HEK293 (cell line): ENCODE measurements at regions not wholly inside any gene's neighbourhood (a gene's known extent, or its start where the extent isn't known, plus 50 kb on each side); places are given as distances from the start of the nearest gene placed in this dataset.
"Not testable (repeated sequence)": the region's sequence is repeated elsewhere in the genome, so short reads cannot be mapped to it uniquely, and the experiment has no call there.

Experiments used
- ZBTB48 ChIP-seq: fragments of 450-650 bp; formaldehyde crosslinking; IDR thresholded peaks from 2 replicates; pipeline ENCODE4 v1.5.1; 2016; ENCODE audit warnings: missing biosample characterization, missing genetic modification characterization
- ZNF704 ChIP-seq: fragments of 450-650 bp; formaldehyde crosslinking; IDR thresholded peaks from 2 replicates; pipeline ENCODE4 v1.5.1; 2016; ENCODE audit warnings: missing biosample characterization, missing genetic modification characterization
- ZXDB ChIP-seq: fragments of 450-650 bp; formaldehyde crosslinking; IDR thresholded peaks from 2 replicates; pipeline ENCODE4 v1.5.1; 2016; ENCODE audit warnings: missing biosample characterization, missing genetic modification characterization

- TF ChIP-seq ZNF704 (tag by site-specific recombination); ZXDB (tag by site-specific recombination); ZBTB48: not testable (repeated sequence)
Observed at GRCh38 chr1:146487555-146487954, 258.7 kb upstream of the NOTCH2NLA start.
